Lower leg skin (tissue), 3 donors: ENCODE measurements at regions not wholly inside any gene's neighbourhood (a gene's known extent, or its start where the extent isn't known, plus 50 kb on each side); places are given as distances from the start of the nearest gene placed in this dataset.

Experiments
- CTCF ChIP-seq, 3 donors: fragments of 450-650 bp; IDR thresholded peaks; one replicate each; pipeline ENCODE4 v1.5.1; 2016; ENCODE audit warnings: antibody characterized with exemption in 3 of 3, mild to moderate bottlenecking in 3 of 3, moderate library complexity in 2 of 3
- POLR2A ChIP-seq, 2 donors: fragments of 450-650 bp; IDR thresholded peaks; one replicate each; pipeline ENCODE4 v1.6.1; 2016 to 2017; ENCODE audit warnings: antibody characterized with exemption in 2 of 2, mild to moderate bottlenecking in 1 of 2, moderate library complexity in 1 of 2

GRCh38 chr10:20630092-20630643, 266.9 kb downstream of the NEBL start:
- TF ChIP-seq CTCF (IDR thresholded peaks at IDR 0.05): no peak
- no peak for TF ChIP-seq POLR2A (IDR thresholded peaks at IDR 0.05)
